ENCODE measurements at regions not wholly inside any gene's neighbourhood (a gene's known extent, or its start where the extent isn't known, plus 50 kb on each side); places are given as distances from the start of the nearest gene placed in this dataset.

DNA sequence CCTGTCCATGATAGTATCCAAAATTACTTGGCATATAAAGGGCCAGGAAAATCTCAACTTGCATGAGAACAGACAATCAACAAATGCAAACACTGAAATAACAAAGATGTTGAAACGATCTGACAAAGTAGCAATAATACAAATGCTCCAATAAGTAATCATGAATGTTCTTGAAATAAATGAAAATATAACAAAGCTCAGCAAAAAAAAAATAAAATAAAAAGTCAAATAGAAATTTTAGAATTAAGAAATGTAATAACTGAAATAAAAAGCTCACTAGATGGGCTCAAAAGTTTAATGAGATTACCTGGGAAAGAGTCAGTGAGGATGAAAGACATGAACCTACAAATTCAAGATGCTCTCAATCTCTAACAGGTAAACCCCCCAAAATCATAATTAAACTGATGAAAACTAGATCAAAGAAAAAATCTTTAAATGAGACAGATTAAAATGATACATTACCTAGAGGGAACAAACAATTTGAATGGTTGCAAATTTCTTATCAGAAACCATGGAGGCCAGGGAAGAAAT is 319.0 kb upstream of the IRX3 start:
- in situ Hi-C loops (cut with HindIII; ENCODE audit: low pct_unique_long_range_greater_than_20kb, low sequenced_read_pairs) (no loop called here), intact Hi-C loops (cut with micrococcal nuclease; ENCODE audit: unreplicated experiment) (no loop called here)
- TF ChIP-seq, protein P1, sequence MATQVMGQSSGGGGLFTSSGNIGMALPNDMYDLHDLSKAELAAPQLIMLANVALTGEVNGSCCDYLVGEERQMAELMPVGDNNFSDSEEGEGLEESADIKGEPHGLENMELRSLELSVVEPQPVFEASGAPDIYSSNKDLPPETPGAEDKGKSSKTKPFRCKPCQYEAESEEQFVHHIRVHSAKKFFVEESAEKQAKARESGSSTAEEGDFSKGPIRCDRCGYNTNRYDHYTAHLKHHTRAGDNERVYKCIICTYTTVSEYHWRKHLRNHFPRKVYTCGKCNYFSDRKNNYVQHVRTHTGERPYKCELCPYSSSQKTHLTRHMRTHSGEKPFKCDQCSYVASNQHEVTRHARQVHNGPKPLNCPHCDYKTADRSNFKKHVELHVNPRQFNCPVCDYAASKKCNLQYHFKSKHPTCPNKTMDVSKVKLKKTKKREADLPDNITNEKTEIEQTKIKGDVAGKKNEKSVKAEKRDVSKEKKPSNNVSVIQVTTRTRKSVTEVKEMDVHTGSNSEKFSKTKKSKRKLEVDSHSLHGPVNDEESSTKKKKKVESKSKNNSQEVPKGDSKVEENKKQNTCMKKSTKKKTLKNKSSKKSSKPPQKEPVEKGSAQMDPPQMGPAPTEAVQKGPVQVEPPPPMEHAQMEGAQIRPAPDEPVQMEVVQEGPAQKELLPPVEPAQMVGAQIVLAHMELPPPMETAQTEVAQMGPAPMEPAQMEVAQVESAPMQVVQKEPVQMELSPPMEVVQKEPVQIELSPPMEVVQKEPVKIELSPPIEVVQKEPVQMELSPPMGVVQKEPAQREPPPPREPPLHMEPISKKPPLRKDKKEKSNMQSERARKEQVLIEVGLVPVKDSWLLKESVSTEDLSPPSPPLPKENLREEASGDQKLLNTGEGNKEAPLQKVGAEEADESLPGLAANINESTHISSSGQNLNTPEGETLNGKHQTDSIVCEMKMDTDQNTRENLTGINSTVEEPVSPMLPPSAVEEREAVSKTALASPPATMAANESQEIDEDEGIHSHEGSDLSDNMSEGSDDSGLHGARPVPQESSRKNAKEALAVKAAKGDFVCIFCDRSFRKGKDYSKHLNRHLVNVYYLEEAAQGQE (IDR thresholded peaks at IDR 0.05; ENCODE audit: insufficient read depth in 1 of 2, low read depth in 2 of 2, low read length in 1 of 2), result no peak
- TF ChIP-seq TCF7L2 (IDR thresholded peaks at IDR 0.05; ENCODE audit: low read depth, low read length) (no peak), POLR2AphosphoS5 (IDR thresholded peaks at IDR 0.05; ENCODE audit: low read depth, low read length) (no peak), SIN3A (IDR thresholded peaks at IDR 0.05; ENCODE audit: borderline replicate concordance, insufficient read depth, low read depth, low read length) (no peak), CTCF (IDR thresholded peaks at IDR 0.05) (no peak)
- Histone ChIP-seq H3K4me1 (ENCODE audit: control insufficient read depth, insufficient read depth, low read length) (no peaks in the 10 kb centered on the region), H3K9me3 (ENCODE audit: control insufficient read depth, insufficient read depth, low read depth, low read length) (no peaks in the 10 kb centered on the region), H3K36me3 (ENCODE audit: control insufficient read depth, insufficient read depth, low read length) (no peaks in the 10 kb centered on the region), H3K27ac (ENCODE audit: low read length) (no peak overlapping the region), H3K27me3 (ENCODE audit: control insufficient read depth, insufficient read depth, low read length) (no peaks in the 10 kb centered on the region), H3K4me3 (ENCODE audit: low read depth in 2 of 2, low read length in 2 of 2) (no peak overlapping the region)
- ChIA-PET POLR2A (interaction anchor here (0.7 kb wide), 1 partner anchor 27 kb away, joined by 3 read pairs; no protein-coding TSS in a partner anchor), CTCF (no interaction called here)
- no TSS peak for BruUV-seq (replicated peaks)
- ATAC-seq, result no peak
- DNase-seq (ENCODE audit: low read depth, low spot score), result no peak

- TF ChIP-seq SIN3A (IDR thresholded peaks at IDR 0.05; ENCODE audit: borderline replicate concordance, insufficient read depth, low read depth, low read length), result no peak
- TF ChIP-seq TCF7L2 (IDR thresholded peaks at IDR 0.05; ENCODE audit: low read depth, low read length), result no peak
- TF ChIP-seq, protein P1 (IDR thresholded peaks at IDR 0.05; ENCODE audit: insufficient read depth in 1 of 2, low read depth in 2 of 2, low read length in 1 of 2), result no peak
- no peak for TF ChIP-seq POLR2AphosphoS5 (IDR thresholded peaks at IDR 0.05; ENCODE audit: low read depth, low read length)
- TF ChIP-seq CTCF (IDR thresholded peaks at IDR 0.05), result no peak
- POLR2A ChIA-PET, result no interaction called here
Observed at GRCh38 chr16:54602666-54603065, 316.1 kb upstream of the IRX3 start.

More at GRCh38 chr16:54602666-54603065, 316.1 kb upstream of the IRX3 start:
- H3K27me3 ChIP-seq (ENCODE audit: control insufficient read depth, insufficient read depth, low read length), result no peaks in the 10 kb centered on the region
- in situ Hi-C loops (cut with HindIII; ENCODE audit: low pct_unique_long_range_greater_than_20kb, low sequenced_read_pairs), result no loop called here
- H3K4me1 ChIP-seq (ENCODE audit: control insufficient read depth, insufficient read depth, low read length), result no peaks in the 10 kb centered on the region
- H3K27ac ChIP-seq (ENCODE audit: low read length), result no peak overlapping the region
- H3K4me3 ChIP-seq (ENCODE audit: low read depth in 2 of 2, low read length in 2 of 2), result no peak overlapping the region
- no peak for DNase-seq (ENCODE audit: low read depth, low spot score)
- ATAC-seq, result no peak
- CTCF ChIA-PET, result no interaction called here
- no TSS peak for BruUV-seq (replicated peaks)
- intact Hi-C loops (cut with micrococcal nuclease; ENCODE audit: unreplicated experiment), result no loop called here
- H3K9me3 ChIP-seq (ENCODE audit: control insufficient read depth, insufficient read depth, low read depth, low read length), result no peaks in the 10 kb centered on the region
- H3K36me3 ChIP-seq (ENCODE audit: control insufficient read depth, insufficient read depth, low read length), result no peaks in the 10 kb centered on the region
